Epidermal melanocyte (primary cell): ENCODE measurements at regions not wholly inside any gene's neighbourhood (a gene's known extent, or its start where the extent isn't known, plus 50 kb on each side); places are given as distances from the start of the nearest gene placed in this dataset.

Experiments
- DNase-seq: peaks from one replicate; pipeline ENCODE4 v3.0.0; 2011; ENCODE audit warnings: low spot score; ENCODE audit not compliant: insufficient read length

DNA sequence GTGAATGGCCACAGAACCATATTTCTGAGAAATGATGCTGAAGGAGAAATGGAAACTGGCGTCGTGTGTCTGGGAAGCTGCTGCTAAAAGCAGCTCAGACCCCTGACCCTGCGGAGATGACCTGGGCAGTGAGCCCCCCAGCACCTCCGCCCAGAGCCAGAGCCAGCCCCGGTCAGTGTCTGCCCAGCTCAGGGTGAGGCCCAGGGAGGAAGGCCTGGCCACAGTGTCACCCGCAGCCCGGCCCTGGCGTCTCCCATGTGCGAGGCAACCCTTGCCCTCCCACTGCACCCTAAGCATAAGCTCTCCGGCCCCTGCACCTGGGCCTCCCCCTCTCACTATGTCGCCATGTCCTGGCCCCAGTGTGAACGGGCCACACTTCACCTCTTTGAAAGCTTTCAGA lies 502.8 kb downstream of the EIPR1 start:
- no peak for DNase-seq

DNA sequence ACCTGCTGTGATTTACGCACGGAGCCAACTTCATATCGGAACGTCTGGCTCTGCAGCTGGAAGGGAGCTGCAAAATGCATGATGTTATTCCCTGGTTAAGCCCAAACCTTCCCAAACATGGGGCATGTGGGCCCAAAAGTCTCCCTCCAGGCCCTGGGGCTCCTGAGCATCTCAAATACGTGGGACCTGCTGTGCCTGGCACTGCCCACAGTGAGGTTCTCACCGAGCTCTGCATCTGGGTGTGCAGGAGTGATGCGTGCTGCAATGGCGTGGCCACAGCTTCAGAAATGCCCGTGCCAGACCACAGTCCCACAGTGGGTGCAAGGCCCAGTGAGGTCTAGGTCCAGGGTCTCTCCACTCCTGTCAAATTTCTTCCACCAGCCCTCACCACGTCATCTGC lies 503.3 kb downstream of the EIPR1 start:
- DNase-seq = no peak

DNA sequence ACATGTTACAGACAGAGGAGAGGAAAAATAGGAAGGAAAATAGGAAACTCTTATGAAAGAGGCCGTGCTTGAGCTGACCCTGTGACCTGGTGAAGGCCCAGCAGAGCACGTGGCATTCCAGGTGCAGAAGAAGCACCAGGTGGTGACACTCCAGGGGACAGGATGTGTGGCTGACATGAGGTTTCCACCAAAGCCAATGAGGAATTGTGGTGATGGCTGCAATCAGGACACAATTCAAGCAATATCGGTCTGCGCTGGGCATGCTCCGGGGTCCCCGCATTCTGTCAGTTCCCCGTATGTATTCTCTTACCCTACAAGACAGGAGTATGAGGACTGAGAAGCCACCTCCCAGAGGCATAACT lies 504.2 kb downstream of the EIPR1 start:
- no peak for DNase-seq

DNA sequence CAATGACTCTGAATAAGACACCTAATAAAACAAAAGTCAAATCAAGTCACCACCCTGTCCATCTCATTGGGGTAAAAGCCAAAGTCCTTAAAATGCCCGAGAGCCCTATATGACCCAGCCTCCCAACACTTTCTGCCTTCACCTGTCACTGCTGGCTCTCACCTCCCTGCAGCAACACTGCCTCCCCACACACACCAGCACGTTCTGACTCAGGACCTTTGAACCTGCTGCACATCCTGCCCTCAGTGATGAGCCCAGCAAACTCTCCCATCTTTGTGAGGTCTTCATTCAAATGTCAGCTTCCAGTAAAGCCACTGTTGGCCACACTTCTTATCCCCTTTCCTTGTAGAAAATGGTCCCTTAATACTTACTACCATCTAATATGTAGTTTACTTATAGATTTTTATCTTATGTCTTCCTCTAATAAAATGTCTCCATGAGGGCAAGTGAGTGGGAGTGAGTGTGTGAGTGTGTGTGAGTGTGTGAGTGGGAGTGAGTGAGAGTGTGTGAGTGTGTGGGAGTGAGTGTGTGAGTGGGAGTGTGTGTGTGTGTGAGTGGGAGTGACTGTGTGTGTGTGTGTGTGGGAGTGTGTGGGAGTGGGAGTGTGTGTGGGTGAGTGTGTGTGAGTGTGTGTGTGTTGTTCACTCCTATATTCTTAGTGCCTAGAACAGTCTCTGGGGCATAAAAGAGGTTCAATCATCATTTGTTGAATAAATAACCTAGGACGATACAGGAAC lies 504.7 kb downstream of the EIPR1 start:
- DNase-seq = no peak

DNA sequence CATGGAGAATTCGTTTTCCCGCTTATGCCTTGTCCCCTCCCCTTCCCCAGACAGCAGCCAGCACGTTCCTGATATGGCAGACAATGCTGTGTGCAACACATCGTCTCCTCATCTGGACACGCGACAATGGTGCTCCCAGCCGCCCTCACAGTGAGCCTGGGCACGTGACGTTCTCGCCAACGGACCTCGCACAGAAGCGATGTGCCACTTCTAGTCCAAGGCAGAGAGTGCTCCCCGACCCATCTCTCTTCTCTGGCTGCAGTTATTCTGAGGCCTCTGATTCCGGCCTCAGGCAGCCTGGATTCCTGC lies 505.4 kb downstream of the EIPR1 start:
- no peak for DNase-seq

DNA sequence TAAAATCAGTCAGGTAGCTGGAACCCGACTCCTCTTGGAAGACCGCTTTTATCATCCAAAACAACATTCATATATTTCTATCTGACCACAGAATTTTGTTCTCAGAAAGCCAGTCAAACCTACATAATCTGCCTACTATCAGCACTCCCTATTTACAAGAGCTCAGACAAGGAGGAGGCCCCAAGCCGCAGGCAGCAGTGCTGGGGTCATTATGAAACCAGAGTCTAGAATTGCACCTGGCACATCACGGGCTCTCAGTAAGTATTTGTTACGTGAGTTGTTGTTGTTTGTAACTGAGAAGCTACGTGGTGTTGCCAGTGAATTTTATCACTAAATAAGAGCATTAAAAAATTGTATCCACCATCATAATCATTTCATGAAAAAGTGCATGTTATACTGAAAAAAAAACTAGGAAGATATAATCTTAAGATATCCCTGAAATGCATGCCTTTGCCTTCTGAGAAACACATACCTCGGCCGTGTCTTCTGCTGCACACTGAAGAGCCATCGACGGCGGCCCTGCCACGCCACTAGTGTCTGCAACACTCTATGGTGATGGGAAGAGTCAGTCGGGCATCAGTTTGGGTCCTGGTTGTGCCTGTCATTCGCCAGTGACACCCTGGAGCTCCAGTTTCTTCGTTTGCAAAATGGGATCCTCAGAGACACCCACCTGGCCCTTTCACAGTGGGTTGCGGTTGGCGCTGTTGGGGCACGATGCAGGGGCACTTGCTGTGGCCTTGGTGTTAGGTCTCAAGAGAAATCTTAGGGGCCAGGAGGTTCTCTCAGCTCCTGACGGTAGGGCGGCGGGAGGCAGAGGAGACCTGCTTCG lies 505.9 kb downstream of the EIPR1 start:
- DNase-seq = no peak

DNA sequence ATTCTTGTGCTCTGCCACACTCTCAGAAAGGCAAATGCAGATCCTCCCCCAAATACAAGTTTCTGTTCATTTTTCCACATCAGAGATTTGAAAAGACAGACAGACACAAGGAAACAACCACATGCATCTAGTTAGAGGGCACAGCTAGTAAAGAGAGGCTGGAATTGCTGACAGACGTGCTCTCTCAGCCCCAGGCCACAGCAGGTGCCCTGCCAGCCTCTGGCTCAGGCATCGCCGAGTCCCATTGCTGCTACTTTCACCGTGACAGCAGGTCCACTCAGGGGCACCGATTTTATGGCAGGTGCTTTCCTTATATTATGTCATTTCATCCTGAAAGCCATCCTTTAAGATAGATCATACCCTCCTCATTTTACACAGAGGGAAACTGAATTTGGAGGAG lies 507.5 kb downstream of the EIPR1 start:
- no peak for DNase-seq

DNA sequence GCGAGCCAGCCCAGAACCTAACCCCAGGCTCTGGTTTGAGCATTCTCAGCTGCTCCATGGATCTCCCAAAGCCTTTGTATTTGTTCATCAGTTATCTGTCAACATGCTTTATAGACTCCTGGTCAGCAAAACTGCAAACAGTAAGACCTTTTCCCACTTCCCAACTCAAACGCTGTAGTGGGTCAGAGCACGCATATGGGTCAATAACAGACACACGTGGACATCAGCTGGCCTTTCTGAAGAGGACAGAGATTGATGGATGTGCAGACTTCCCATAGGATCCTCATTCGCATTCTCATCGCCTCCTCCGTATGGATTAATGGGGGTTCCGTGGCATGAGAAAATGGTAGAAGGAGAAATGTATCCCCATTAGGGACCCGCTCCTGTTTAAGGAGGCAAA lies 508.1 kb downstream of the EIPR1 start:
- DNase-seq = no peak

DNA sequence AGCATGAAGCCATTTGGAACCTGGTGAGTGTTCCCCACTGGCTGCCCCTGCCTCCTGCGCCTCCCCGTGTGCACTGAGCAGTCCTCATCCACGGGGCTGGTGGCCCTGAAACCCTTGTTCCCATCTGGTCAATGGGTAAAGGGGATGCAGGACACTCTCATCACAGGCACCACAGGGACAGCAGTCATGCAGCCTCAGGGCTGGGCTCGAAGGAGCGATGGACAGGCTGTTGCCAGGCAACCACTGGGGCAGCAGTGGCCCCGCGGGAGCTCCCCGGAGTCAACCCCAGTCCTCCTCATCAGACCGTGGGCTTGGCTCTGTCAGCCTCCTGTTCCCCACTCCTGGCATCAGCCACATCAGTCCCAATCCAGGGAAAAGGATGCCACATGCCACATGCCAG lies 509.5 kb downstream of the EIPR1 start:
- DNase-seq = no peak

DNA sequence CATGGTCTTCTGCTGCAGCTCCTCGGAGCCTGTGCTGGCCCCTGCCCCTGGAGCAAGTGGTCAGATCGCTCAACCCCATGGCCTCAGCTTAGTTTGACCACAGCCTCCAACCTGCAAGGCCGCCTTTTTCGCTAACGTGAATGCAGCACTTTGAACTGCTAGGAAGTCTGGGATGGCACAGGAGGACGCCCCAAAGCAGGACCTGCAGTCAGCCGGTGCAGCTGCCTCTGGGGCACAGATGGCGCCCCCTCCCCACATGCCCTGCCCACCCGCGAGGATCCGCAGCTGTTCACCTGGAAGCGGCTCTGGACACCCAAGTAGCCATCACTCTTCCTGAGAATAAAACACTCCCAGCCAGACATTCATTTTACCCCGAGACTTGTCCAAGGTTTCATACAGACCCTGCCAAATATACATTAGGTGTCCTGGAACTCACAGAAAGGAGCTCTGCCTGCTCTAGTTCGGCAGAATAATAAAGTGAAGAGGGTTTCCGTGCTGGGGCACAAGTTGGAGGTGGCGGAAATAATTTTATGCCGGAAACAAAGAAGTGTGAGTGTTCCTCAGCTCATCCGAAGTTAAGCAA lies 510.1 kb downstream of the EIPR1 start:
- no peak for DNase-seq

DNA sequence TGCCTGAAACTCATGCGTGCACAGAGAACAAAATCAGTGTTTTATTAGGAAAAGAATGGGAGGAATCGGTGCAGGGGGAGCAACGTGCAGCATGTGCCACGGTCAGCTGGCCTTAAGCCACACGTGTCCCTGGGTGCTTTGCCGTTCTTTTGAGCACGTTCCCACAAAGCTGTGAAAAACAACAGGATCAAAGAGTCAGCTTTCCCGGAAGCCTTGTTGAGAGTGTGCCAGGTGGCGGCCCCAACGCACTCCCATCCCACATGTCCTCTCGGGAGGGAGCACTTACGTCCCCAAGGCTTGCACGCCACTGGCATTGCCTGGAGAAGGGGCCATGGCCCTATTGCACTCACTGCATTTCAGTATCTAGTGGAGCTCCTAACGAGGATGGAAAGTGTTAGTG lies 511.2 kb downstream of the EIPR1 start:
- no peak for DNase-seq

DNA sequence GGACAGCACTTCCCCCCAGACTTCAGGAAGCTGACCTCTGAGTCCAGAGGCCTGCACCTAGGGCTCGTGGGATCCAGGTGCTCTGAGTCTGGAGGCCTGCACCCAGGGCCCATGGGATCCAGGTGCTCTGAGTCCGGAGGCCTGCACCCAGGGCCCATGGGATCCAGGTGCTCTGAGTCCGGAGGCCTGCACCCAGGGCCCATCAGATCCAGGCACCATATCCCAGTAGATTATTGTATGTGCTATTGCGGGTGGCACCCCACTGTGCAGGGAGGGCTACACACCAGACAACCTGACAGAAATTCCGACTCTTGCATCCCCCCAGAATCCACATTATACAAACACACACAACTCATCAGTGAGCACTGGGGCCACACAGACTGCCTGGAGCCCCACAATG lies 515.2 kb downstream of the EIPR1 start:
- no peak for DNase-seq

DNA sequence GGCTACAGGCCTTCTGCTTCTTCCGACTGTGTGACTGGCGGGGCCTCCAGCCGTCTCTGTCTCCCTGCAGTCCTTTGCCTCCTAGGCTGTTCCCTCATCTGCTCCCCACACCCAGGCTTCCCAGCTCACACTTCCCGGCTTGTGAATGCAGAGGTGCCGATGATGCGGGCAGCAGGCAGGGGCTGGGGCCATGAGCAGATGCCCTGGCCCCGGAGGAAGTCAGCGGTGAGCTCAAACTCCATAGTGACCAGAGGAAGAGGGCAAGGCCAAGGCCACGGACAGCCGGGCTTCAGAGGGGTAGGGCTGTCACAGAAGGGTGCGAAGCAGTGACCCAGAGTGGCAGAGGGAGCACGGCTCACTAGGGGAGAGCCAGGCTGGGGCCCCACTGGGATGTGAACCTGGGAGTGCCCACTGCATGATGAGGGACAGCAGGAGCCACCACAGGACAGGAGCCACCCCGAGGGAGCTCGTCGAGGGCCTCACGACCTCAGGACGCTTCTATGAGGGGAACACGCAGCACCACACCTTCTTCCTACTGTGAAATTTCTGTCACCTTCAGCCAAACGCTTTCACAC lies 515.9 kb downstream of the EIPR1 start:
- DNase-seq = no peak

DNA sequence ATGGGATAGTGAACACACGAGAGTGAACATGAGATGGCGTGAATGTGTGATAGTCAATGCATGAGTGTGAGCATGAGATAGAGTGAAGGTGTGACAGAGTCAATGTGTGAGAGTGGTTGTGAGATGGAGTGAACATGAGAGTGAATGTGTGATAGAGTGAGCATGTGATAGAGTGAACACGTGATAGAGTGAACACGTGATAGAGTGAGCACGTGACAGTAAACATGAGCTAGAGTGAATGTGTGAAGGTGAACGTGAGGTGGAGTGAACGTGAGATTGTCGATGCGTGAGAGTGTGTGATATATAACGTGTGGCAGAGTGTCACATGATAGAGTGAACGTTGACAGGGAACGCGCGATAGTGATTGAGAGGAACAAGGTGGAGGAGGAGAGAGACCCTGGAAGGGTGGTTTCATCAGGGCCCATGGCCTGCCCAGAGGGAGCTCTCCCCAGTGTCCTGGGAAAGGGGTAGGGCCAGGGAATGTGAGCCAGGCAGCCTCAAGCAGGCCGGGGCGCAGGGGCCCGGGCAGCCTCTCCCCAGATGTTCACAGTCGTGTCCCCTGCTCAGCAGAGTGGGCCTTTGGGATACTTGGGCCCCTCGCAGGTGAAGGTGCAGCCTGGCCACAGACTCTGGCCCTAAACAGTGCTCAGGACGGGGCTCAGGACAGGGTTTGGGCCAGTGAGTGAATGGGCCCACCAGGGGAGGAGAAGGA lies 516.9 kb downstream of the EIPR1 start:
- DNase-seq = no peak

DNA sequence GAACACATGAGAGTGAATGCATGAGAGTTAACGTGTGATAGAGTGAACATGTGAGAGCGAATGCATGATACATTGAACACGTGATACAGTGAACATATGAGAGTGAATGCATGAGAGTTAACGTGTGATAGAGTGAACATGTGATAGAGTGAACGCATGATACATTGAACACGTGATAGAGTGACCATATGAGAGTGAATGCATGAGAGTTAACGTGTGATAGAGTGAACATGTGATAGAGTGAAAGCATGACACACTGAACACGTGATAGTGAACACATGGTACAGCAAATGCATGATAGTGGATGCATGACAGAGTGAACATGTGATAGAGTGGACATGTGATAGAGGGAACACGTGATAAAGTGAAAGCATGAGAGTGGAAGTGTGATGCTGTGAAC lies 517.9 kb downstream of the EIPR1 start:
- DNase-seq = no peak

DNA sequence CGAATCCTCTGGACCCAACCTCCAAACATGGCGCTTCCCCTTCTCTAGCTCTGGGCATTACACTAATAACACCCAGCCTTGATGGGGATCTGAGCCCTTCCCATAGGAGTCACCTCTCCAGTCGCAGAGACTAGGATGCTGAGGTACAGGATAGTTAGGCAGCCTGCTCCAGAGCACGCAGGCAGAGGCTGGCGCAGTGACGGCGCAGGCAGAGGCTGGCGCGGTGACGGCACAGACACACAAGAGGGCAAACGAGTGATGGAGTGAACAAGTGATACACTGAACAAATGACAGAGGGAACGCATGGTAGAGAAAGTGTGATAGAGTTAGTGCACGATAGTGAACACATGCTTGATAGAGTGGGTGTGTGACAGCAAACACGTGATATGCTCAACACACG lies 518.5 kb downstream of the EIPR1 start:
- DNase-seq = no peak

DNA sequence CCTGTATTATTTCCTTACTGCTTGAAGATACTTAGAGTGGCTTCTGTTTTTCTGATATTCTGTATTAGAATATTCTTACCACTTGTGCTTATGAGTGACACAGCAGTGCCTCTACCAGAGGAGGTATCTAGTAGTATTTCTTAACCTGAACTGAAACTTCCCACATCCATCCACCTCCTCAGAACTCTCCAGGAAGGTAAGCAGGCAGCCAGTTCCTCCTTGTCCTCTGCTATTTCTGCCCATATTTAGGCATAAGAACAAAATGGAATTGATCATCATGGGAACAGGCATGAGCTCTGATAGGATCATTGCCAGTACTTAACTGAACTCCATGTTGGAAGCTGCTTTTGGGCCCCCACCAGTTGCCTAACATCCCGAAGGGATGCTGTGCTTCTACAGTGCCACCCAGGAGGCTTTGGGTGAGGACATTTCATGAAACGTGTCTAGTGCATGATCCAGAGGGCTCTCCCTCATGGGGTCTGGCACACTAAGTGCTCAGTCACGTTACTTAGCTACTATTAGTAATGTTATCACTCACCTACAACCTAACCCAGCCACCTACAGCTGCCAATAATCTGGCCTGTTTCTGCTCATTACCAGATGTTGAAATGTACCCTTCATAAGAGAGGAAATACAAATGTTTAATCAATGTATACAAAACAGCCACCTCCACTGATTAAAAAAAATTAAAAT lies 520.7 kb downstream of the EIPR1 start:
- no peak for DNase-seq

DNA sequence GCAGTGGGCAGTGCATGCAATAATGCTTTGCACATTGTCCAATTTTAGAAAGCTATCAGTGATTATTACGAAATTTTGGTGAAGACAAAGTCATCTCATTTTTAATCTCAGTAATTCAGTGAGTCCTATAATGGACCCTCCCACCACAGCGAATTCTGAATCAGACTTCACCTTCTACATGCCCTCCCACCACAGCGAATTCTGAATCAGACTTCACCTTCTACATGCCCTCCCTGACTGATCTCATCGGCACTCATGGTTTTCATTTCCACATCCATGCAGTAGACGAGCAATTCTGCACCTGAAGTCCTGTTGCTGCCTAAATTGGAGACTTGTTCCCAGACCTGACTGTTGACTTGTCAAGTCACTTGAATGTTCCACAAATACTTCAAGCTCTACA lies 522.3 kb downstream of the EIPR1 start:
- no peak for DNase-seq

DNA sequence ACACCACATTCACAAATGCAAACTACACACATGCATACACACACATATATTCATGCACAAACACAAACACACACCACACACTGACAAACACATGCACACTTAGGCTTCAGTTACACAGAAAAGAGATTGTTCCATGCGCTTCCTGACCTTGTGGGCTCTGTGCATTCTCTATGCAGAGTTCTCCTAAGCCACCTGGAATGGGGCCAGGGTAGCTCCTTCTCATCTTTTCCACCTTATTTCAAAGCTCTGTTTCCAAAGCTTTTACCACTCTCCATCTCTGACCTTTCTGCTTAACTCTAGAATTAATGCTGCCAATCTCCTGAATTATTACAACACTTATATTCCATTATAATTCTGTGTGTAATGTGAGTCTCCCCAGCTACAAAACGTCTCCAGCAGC lies 522.3 kb upstream of the MYT1L start:
- no peak for DNase-seq

DNA sequence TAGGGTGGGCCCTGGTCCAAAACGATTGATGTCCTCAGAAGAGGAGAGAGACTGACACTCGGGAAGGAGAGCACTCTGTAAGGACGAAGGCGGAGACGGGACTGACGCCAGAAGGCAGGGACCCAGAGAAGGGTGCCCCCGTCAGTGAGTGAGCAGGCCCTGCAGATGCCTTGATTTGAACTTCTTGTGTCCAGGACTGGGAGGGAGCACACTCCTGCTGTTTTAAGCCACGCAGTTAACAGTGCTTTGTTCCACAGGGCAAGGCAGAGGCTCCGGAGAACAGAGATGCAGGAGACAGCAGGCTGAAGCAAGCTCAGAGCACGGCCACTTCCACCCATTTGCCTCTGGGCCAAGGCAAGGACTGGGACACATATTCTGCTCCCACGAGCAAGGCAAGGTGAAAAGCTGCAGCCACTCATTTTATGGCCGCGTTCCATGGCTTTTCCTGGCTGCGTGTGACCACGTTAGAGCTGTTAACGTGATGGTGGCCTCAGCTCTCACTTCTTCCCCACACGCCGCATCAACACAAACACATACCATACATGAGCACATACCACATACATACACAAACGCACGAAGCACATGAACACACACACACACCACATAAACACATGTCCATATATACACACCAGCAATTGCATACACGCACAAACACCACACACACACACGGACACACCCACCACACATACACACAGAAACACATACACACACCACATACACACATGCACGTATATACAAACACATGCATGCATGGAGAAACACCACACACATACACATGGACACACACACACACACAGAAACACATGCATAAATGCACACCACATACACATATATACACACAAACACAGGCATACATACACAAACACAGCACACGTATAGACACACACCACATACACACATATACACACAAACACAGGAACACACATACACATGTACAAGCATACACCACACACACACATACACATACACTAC lies 521.0 kb upstream of the MYT1L start:
- no peak for DNase-seq
